Cardiac septum (tissue), 1 donor: ENCODE measurements at regions not wholly inside any gene's neighbourhood (a gene's known extent, or its start where the extent isn't known, plus 50 kb on each side); places are given as distances from the start of the nearest gene placed in this dataset.
"Not testable (repeated sequence)": the region's sequence is repeated elsewhere in the genome, so short reads cannot be mapped to it uniquely, and the experiment has no call there.

Experiments
- DNase-seq: peaks from one replicate; pipeline ENCODE4 v3.0.0-alpha.2; 2020; ENCODE audit warnings: low spot score
- intact Hi-C: fragments of 100-400 bp; cut with DNase I; formaldehyde crosslinking; loops from one replicate; pipeline ENCODE4 v1.14.0; 2022
- donor health status: DM: no; HTN: no; CAD: no.

GRCh38 chr2:142827170-142827569 is 50.3 kb upstream of the KYNU start:
- intact Hi-C loops = no loop called here
- no peak for DNase-seq

DNA sequence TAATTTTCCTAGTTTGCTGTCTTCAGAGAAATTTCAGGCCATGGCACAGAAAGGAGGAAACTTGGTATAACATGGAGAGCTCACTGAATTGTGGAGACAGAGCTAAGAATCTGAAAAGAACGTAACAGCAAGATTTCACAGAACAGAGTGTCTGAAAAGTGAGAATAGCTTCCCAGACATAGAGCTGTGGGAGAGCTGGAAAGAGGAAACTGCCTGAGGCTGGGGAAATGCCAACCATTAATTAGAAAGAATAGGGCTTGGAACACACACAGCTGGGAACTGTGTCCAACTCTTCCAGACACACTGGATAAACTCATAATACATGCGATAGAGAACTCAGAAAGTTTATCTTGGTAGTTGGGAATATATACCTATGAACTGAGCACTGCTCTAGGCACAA is 51.6 kb upstream of the KYNU start:
- no peak for DNase-seq
- intact Hi-C loops = no loop called here

- DNase-seq = no peak
- intact Hi-C loops = no loop called here
Observed at GRCh38 chr2:142824756-142825155, 52.7 kb upstream of the KYNU start.

DNA sequence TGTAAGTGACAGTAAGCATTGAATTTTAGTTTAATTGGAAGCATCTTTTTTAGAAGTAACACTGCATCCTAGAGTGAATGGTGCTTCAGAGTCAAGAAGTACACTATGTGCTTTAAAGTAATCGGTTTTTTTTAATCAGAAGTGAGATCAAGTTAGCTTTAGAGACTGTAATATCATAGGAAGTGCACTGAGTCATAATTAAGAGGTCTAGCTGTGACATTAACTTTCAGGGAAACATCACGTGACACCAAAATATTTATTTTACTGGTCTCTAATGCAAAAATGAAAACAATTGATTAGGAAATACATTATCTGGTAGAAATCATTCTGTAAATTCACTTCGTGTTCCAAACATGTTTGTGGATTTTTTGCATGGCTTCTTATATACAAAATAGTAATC is 55.3 kb upstream of the KYNU start:
- no peak for DNase-seq
- intact Hi-C loops = no loop called here

DNA sequence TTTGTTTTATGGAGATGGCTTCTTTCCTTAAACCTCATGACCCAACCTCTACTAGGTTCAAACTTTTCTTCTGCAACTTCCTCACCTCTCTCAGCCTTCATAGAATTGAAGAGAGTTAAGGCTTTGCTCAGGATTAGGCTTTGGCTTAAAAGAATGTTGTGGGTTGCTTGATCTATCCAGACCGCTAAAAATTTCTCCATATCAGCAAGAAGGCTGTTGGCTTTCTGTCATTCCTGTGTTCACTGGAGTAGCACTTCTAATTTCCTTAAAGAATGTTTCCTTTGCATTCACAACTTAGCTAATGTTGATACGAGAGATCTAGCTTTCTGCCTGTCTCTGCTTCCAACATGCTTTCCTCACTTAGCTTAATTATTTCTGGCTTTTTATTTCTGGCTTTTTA is 58.1 kb upstream of the KYNU start:
- intact Hi-C loops = no loop called here
- no peak for DNase-seq

DNA sequence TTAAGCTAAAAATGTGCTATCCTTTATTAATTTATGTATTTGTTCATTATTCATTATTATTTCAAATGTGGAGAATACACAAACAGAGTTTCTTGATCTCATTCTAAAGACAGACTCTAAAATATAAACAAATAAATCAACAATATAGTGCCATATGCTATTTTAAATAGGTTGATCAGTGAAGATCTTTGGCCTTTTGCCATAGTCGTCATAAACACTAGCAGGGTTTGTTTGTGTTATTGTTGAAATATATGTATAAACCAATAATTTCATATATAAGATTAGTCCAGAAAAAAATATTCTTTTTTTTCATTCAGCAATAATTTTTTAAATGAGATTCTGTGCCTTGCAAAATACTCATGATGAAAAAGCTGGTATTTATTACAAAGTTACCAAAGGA is 62.1 kb upstream of the KYNU start:
- intact Hi-C loops = no loop called here

DNA sequence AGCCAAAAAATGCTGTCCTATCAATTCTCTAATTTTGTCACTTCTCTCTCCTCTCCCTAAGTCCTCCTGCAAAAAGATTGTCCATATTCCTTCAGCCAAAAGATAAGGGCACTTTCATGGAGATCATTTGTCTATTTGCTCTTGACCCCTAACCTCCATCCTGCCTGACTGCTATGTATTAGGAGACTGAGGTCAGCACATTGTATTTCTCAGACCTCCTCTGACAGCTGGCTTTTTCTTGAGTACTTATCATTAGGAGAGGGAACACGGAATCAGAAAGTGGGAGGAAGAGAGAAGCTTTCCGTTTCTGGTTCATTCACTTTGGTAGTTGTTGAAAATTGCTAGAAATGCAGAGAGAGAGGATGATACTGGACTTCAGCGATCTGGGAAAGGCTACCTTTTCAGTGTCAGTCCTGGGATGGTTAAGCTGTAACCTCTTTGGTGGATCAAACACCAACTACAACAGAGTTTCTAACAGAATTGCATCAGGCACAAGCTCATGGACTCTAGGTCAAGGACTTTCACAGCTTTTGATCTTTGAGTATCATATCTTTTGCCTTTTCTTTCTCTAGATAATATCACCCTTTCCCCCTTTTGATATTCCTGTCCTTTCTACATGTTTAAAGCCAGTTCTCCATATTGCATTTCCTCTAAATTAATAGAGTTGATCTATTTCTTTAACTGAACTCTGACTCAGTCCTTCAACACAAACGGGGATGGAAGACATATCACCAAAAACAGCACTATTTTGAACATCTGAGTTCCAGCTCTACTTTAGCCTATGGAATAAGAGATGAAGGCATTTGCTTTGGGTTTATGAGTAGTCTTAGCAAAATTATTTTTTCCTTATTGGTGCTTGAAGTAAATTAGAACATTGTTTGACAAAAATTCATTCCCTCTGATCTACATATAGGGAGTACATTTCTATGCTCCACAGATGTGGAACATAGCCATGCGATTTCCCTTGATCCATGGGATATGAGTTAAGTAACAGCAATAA is 63.3 kb upstream of the KYNU start:
- intact Hi-C loops = no loop called here
- no peak for DNase-seq

More for the DNA sequence above, 62.1 kb upstream of the KYNU start:
- no peak for DNase-seq

DNA sequence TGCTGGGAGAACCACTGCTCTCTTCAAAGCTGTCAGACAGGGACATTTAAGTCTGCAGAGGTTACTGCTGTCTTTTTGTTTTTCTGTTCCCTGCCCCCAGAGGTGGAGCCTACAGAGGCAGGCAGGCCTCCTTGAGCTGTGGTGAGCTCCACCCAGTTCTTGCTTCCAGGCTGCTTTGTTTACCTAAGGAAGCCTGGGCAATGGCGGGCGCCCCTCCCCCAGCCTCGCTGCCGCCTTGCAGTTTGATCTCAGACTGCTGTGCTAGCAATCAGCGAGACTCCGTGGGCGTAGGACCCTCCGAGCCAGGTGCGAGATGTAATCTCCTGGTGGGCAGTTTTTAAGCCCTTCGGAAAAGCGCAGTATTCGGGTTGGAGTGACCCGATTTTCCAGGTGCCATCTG is 65.8 kb upstream of the KYNU start:
- intact Hi-C loops, DNase-seq: not testable (repeated sequence)

GRCh38 chr2:142805244-142805643 is 72.2 kb upstream of the KYNU start:
- DNase-seq = no peak
- intact Hi-C loops = no loop called here

DNA sequence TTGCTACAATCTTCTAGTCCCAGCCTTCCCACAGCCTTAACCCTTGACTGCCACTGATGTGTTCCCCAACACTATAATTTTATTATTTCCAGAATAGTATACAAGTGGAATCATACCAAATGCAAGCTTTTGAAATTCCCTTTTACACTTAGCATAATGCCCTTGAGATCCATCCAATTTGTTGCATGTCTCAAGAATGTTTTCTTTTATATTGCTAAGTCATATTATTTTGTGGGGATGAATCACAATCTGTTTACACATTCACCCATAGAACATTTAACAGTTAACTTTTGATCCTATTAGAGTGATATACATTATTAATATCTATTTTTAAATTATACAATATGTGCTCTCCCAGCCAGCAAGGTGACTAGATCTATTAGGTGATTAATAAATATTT is 74.3 kb upstream of the KYNU start:
- intact Hi-C loops = no loop called here
- DNase-seq = no peak

GRCh38 chr2:142796588-142796987 is 80.9 kb upstream of the KYNU start:
- intact Hi-C loops = no loop called here
- DNase-seq = no peak

DNA sequence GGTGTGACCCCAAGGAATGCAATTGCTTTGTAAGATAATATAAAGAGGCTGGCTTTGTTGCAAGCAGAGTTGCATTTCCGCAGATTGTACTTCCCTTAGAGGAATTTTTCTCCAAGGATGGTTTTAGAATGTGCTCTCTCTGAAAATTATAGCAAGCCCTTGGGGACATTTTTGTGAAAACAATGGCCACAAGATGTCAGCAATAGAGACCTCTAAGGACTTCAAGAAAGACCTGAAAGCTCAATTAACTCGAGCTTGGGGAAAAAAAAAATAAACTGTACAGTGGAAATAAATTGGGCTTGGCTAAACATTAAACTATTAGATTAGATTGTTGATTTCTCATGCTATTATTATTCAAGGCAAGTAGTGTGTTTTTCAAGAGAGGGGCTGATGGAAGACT is 81.3 kb upstream of the KYNU start:
- intact Hi-C loops = no loop called here
- DNase-seq = no peak

GRCh38 chr2:142794850-142795249 is 82.6 kb upstream of the KYNU start:
- intact Hi-C loops = no loop called here
- no peak for DNase-seq

DNA sequence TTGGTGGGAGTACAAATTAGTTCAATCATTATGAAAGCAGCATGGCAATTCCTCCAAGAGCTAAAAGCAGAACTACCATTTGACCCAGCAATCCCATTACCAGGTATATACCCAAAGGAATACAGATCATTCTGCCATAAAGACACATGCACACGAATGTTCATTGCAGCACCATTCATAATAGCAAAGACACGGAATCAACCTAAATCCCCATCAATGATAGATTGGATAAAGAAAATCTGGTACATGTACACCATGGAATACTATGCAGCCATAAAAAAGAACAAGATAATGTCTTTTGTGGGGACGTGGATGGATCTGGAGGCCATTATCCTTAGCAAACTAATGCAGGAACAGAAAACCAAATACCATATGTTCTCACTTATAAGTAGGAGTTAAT is 85.1 kb upstream of the KYNU start:
- intact Hi-C loops, DNase-seq: not testable (repeated sequence)

- intact Hi-C loops = no loop called here
- no peak for DNase-seq
Observed at GRCh38 chr2:142791335-142791734, 86.1 kb upstream of the KYNU start.

DNA sequence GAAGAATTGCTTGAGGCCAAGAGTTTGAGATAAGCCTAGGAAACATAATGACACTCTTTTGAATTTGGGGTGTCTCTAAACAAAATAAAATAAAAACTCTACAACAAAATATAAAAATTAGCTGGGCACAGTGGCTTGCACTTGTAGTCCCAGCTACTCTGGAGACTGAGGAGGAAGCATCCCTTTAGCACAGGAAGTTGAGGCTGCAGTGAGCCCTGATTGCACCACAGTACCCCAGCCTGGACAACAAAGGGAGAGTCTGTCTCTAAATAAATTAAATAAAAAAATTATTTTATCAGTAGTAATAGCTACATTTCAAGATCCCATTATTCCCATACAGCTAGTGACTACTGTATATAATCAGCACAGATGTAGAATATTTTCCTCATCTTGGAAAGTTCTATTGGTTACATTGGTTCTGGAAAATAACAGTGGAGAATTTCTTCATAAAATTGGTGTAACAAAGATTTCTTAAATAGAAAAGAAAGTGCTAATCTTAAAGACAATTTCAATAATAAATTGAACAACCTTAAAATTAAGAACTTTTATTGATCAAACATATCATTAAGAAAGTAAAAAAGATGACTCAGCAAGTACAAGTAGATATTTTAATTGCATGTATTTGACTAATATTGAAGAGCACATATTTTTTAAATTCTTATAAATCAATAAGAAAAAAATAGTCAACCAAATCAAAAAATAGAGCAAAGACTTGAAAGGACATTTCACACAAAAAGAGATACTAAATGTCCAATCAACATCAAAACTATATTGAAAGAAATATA is 90.4 kb upstream of the KYNU start:
- DNase-seq = no peak
- intact Hi-C loops = no loop called here

DNA sequence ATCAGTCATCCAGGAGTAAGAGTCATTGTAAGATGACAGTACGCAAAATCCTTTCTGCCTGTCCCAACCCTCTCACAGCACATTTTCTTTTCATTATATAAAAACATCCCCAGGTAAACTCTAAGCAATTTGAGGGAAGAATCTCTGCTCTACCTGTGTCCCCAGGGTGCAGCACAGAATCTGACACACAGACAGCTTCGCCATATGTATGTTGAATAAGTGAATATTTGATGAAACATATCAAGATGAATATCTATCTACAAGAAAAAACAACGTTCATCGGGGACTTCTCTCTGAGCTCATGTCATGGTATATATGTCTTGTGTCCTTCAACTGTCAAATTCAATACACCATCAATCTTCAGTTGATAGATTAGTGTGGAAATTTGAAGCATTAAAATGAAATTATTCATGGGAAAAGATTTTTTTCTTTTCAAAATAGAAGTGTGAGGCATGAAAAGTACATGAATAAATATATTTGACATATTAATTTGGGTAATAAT is 94.5 kb upstream of the KYNU start:
- no peak for DNase-seq
- intact Hi-C loops = no loop called here

DNA sequence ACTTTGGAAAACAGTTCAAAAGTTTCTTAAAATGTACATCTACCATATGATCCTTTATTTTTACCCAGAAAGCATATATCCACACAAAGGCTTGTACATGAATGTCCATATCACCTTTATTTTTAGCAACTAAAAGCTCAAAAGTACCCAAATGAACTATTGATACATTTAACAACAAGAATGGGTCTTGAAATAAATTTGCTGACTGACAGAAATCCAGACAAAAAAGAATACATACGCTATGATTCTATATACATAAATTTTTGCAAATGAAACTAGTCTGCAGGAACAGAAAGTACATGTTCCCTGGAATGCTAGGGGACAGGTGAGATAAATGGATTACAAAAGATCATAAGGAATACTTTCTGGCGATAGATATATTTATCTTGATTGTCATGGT is 96.3 kb upstream of the KYNU start:
- no peak for DNase-seq
- intact Hi-C loops = no loop called here

GRCh38 chr2:142778289-142778688 is 99.2 kb upstream of the KYNU start:
- no peak for DNase-seq
- intact Hi-C loops = no loop called here

- DNase-seq = no peak
- intact Hi-C loops = no loop called here
Observed at GRCh38 chr2:142777742-142778141, 99.7 kb upstream of the KYNU start.

DNA sequence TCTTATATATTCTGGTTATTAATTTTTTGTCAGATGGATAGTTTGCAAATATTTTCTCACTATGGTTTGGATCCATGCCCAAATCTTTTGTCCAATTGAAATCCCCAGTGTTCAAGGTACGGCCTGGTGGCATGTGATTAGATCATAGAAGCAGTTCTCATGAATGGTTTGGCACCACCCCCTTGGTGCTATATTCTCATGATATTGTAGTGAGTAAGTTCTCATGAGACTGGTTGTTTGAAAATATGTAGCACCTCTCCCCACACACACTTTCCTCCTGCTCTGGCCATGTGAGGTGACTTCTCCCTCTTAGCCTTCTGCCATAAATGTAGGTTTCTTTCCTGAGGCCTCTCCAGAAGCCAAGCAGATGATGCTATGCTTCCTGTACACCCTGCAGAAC is 107.7 kb upstream of the KYNU start:
- DNase-seq = no peak
- intact Hi-C loops = no loop called here
